ENCODE measurements at regions not wholly inside any gene's neighbourhood (a gene's known extent, or its start where the extent isn't known, plus 50 kb on each side); places are given as distances from the start of the nearest gene placed in this dataset.
"Not testable (repeated sequence)": the region's sequence is repeated elsewhere in the genome, so short reads cannot be mapped to it uniquely, and the experiment has no call there.

GRCh38 chr9:97222393-97222792 is 85.1 kb upstream of the CCDC180 start:
- H3K36me3 ChIP-seq; DNase-seq; H3K27ac ChIP-seq; in situ Hi-C loops (cut with MboI; ENCODE audit: low pct_ligation_motif_present in 1 of 4, low pct_unique_long_range_greater_than_20kb in 1 of 4, low sequenced_read_pairs in 3 of 4); H3K9me3 ChIP-seq; intact Hi-C loops (cut with DNase I; ENCODE audit: low total_unique reads): not testable (repeated sequence)
- WGBS, 2 donors (ENCODE audit: low coverage in 1 of 2): 12% methylated on average over 21 of the region's 21 CpGs; no CpG with 5 or more reads in 1 of the 2 donors
- Histone ChIP-seq H3K4me1 (peaks cover 6 to 19% (median 16%) of the 10 kb centered on the region in 4 donors), H3K4me3 (peak overlapping the region in 1 of 4 donors; percentile 42), H3K27me3 (peaks cover 64% of the 10 kb centered on the region)

GRCh38 chr9:97221478-97222355 is 85.7 kb upstream of the CCDC180 start:
- Histone ChIP-seq H3K4me1 (peaks cover 6 to 19% (median 16%) of the 10 kb centered on the region in 4 donors), H3K27me3 (peaks cover 64% of the 10 kb centered on the region), H3K4me3 (peak overlapping the region in 3 of 4 donors; percentile 18 to 42 (median 29))
- H3K9me3 ChIP-seq; in situ Hi-C loops (cut with MboI; ENCODE audit: low pct_ligation_motif_present in 1 of 4, low pct_unique_long_range_greater_than_20kb in 1 of 4, low sequenced_read_pairs in 3 of 4); H3K36me3 ChIP-seq; H3K27ac ChIP-seq; intact Hi-C loops (cut with DNase I; ENCODE audit: low total_unique reads): not testable (repeated sequence)
- WGBS, 2 donors (ENCODE audit: low coverage in 1 of 2): 2% methylated on average over 58 of the region's 78 CpGs; no CpG with 5 or more reads in 1 of the 2 donors
- TF ChIP-seq CTCF (IDR thresholded peaks at IDR 0.05): peak in 1 of 5 experiments; percentile 8
- DNase-seq: peak; percentile 72

- no peak for DNase-seq
- H3K27me3 ChIP-seq: peaks cover 57% of the 10 kb centered on the region
- H3K36me3 ChIP-seq: no peaks in the 10 kb centered on the region
- intact Hi-C loops (cut with DNase I; ENCODE audit: low total_unique reads): no loop called here
- peaks cover 6 to 19% (median 16%) of the 10 kb centered on the region in 4 donors for H3K4me1 ChIP-seq
- H3K4me3 ChIP-seq: peak overlapping the region in 3 of 4 donors; percentile 18 to 42 (median 29)
- H3K27ac ChIP-seq: no peak overlapping the region
- in situ Hi-C loops (cut with MboI; ENCODE audit: low pct_ligation_motif_present in 1 of 4, low pct_unique_long_range_greater_than_20kb in 1 of 4, low sequenced_read_pairs in 3 of 4): no loop called here
- WGBS, 2 donors (ENCODE audit: low coverage in 1 of 2): 4% methylated on average over 32 of the region's 44 CpGs; no CpG with 5 or more reads in 1 of the 2 donors
- no peak for TF ChIP-seq POLR2AphosphoS5 (IDR thresholded peaks at IDR 0.05)
- TF ChIP-seq EP300 (IDR thresholded peaks at IDR 0.05; ENCODE audit: low read depth): no peak
- no peak for TF ChIP-seq CTCF (IDR thresholded peaks at IDR 0.05)
- no peak for TF ChIP-seq POLR2A (IDR thresholded peaks at IDR 0.05)
- H3K9me3 ChIP-seq: no peaks in the 10 kb centered on the region
Measured at GRCh38 chr9:97220894-97221477, 86.5 kb upstream of the CCDC180 start.

- Histone ChIP-seq H3K4me1 (peaks cover 6 to 19% (median 16%) of the 10 kb centered on the region in 4 donors), H3K27me3 (peaks cover 54% of the 10 kb centered on the region)
- DNase-seq; in situ Hi-C loops (cut with MboI; ENCODE audit: low pct_ligation_motif_present in 1 of 4, low pct_unique_long_range_greater_than_20kb in 1 of 4, low sequenced_read_pairs in 3 of 4); intact Hi-C loops (cut with DNase I; ENCODE audit: low total_unique reads); H3K9me3 ChIP-seq; H3K27ac ChIP-seq; H3K4me3 ChIP-seq; H3K36me3 ChIP-seq: not testable (repeated sequence)
- 11 to 38% methylated on average over 1 to 3 of the region's 3 CpGs for WGBS, 2 donors (ENCODE audit: low coverage in 1 of 2)
Measured at GRCh38 chr9:97220396-97220795, 87.1 kb upstream of the CCDC180 start.

GRCh38 chr9:97219443-97220140 is 87.9 kb upstream of the CCDC180 start:
- in situ Hi-C loops (cut with MboI; ENCODE audit: low pct_ligation_motif_present in 1 of 4, low pct_unique_long_range_greater_than_20kb in 1 of 4, low sequenced_read_pairs in 3 of 4); H3K36me3 ChIP-seq; DNase-seq; H3K4me3 ChIP-seq; H3K9me3 ChIP-seq; H3K27ac ChIP-seq; intact Hi-C loops (cut with DNase I; ENCODE audit: low total_unique reads): not testable (repeated sequence)
- H3K4me1 ChIP-seq: peaks cover 6 to 19% (median 16%) of the 10 kb centered on the region in 4 donors
- H3K27me3 ChIP-seq: peaks cover 46% of the 10 kb centered on the region
- 68 to 73% methylated on average over 2 to 12 of the region's 12 CpGs for WGBS, 2 donors (ENCODE audit: low coverage in 1 of 2)

- in situ Hi-C loops (cut with MboI; ENCODE audit: low pct_ligation_motif_present in 1 of 4, low pct_unique_long_range_greater_than_20kb in 1 of 4, low sequenced_read_pairs in 3 of 4); intact Hi-C loops (cut with DNase I; ENCODE audit: low total_unique reads); H3K27me3 ChIP-seq; H3K4me1 ChIP-seq; H3K36me3 ChIP-seq; H3K4me3 ChIP-seq; DNase-seq; H3K27ac ChIP-seq; H3K9me3 ChIP-seq: not testable (repeated sequence)
- WGBS, 2 donors (ENCODE audit: low coverage in 1 of 2): 78% methylated on average over 5 of the region's 10 CpGs; no CpG with 5 or more reads in 1 of the 2 donors
Measured at GRCh38 chr9:97215127-97215526, 92.3 kb upstream of the CCDC180 start.

- 77 to 79% methylated on average over 5 to 6 of the region's 6 CpGs for WGBS, 2 donors (ENCODE audit: low coverage in 1 of 2)
- DNase-seq; H3K4me1 ChIP-seq; H3K27ac ChIP-seq; H3K27me3 ChIP-seq; in situ Hi-C loops (cut with MboI; ENCODE audit: low pct_ligation_motif_present in 1 of 4, low pct_unique_long_range_greater_than_20kb in 1 of 4, low sequenced_read_pairs in 3 of 4); H3K9me3 ChIP-seq; H3K36me3 ChIP-seq; intact Hi-C loops (cut with DNase I; ENCODE audit: low total_unique reads); H3K4me3 ChIP-seq: not testable (repeated sequence)
Measured at GRCh38 chr9:97214556-97214955, 92.9 kb upstream of the CCDC180 start.

GRCh38 chr9:97199683-97200082 is 107.8 kb upstream of the CCDC180 start:
- H3K36me3 ChIP-seq; H3K9me3 ChIP-seq; H3K4me1 ChIP-seq; H3K27me3 ChIP-seq; intact Hi-C loops (cut with DNase I; ENCODE audit: low total_unique reads); in situ Hi-C loops (cut with MboI; ENCODE audit: low pct_ligation_motif_present in 1 of 4, low pct_unique_long_range_greater_than_20kb in 1 of 4, low sequenced_read_pairs in 3 of 4); DNase-seq; H3K4me3 ChIP-seq; H3K27ac ChIP-seq: not testable (repeated sequence)
- 94 to 96% methylated on average over 9 to 19 of the region's 20 CpGs for WGBS, 2 donors (ENCODE audit: low coverage in 1 of 2)

Data from transverse colon (tissue), 4 donors.